Stromal cell of bone marrow (primary cell): ENCODE measurements at regions not wholly inside any gene's neighbourhood (a gene's known extent, or its start where the extent isn't known, plus 50 kb on each side); places are given as distances from the start of the nearest gene placed in this dataset.
"Not testable (repeated sequence)": the region's sequence is repeated elsewhere in the genome, so short reads cannot be mapped to it uniquely, and the experiment has no call there.

Source experiments
- DNase-seq: peaks from one replicate; pipeline ENCODE4 v3.0.0-alpha.2; 2012; ENCODE audit warnings: low read depth

DNA sequence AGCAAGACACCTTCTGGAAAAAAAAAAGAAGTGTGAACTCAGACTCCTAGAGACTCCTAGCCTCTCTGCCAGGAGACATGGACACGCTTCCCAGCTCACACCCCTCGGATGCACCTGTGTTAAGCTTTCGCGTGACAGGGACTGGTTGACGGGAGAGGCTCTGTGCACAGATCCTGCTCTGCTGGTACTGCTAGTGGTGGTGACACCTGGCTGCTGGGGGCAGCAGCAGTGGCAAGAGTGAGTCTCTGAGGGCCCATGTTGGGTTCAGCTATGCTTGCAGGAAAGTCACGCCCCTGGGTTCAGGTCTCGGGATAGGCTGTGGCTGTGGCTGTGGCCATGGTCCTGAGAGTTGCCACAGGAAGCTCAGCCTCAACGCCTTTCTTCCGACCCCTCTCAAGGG is 81.1 kb downstream of the XRCC2 start:
- no peak for DNase-seq

DNA sequence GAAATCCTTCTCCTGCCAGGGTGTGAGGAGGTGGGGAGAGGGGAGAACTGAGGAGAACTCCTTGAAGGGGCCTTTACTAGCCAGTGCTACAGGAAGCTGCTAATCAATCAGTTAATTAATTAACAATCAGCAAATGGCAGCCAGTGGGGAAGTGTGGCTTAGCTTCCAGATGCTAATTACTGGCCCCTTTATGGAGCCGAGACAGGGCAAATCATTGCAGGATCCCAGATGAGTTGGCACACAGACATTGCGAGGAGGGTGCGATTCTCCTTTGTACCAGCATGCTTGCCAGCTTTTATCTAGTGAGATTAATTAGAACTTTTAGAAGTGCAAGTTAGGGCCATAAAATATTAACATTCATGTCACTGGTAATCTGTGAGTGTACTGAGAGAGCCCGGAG is 84.0 kb downstream of the XRCC2 start:
- no peak for DNase-seq

GRCh38 chr7:152590481-152590880 is 85.5 kb downstream of the XRCC2 start:
- no peak for DNase-seq

DNA sequence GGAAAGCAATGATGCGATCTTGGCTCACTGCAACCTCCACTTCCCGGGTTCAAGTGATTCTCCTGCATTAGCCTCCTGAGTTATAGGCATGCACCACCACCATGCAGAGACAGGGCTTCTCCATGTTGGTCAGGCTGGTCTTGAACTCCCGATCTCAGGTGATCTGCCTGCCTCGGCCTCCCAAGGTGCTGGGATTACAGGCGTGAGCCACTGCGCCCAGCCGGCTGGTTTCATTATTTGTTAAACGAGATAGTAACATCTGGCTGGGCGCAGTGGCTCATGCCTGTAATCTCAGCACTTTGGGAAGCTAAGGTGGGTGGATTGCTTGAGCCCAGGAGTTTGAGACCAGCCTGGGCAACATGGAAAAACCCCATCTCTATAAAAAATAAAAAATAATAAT is 86.1 kb downstream of the XRCC2 start:
- not testable (repeated sequence) for DNase-seq

DNA sequence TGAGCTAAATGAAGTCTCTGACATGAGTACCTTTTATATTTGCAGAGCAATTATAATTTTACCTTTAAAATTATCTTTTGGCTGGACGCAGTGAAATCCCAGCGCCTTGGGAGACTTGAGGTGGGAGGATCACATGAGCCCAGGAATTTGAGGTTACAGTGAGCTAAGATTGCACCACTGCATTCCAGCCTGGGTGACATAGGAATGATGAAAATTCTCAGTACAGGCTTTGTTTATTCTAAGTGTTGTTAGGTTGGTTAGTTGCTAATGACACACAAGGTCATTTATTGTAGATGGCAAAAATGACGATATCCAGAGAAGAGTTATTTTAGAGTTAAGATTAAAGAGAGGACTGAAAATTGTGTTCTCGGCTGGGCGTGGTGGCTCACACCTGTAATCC is 87.6 kb downstream of the XRCC2 start:
- DNase-seq, result peak; percentile 7

GRCh38 chr7:152587366-152587765 is 88.6 kb downstream of the XRCC2 start:
- no peak for DNase-seq

GRCh38 chr7:152583006-152583405 is 92.9 kb downstream of the XRCC2 start:
- DNase-seq, result no peak

DNA sequence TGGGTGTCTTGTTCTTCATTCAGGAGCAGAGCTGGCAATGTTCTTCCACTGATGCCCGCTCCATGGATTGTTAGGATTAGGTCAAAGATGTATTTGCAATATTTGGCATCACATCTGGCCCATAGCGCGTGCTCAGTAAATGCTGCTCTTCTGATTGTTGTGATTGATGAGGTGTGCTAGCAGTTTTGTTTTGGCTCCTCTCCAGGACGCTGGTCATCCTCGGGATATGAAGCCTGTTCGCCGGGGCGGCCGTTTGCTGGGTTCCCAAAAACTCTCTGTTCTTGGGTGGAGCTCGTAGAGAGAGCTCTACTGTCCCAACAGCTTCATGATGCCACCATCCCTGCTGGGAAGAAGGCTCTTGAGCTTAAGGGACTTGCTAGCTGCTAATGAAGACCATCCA is 96.9 kb downstream of the XRCC2 start:
- no peak for DNase-seq

GRCh38 chr7:152577339-152577738 is 98.6 kb downstream of the XRCC2 start:
- DNase-seq, result no peak

GRCh38 chr7:152574892-152575548 is 100.9 kb downstream of the XRCC2 start:
- no peak for DNase-seq

DNA sequence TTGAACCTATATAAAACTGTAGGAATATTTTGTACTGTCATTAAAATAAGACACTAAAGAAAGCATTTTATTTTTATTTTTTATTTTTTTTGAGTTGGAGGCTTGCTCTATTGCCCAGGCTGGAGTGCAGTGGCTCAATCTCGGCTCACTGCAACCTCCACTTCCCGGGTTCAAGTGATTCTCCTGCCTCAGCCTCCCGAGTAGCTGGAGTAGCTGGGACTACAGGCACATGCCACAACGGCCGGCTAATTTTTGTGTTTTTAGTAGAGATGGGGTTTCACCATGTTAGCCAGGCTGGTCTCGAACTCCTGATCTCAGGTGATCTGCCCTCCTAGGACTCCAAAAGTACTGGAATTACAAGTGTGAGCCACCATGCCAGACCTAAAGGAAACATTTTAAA is 102.8 kb downstream of the XRCC2 start:
- not testable (repeated sequence) for DNase-seq

- DNase-seq, result no peak
Observed at GRCh38 chr7:152572101-152572500, 103.8 kb downstream of the XRCC2 start.

DNA sequence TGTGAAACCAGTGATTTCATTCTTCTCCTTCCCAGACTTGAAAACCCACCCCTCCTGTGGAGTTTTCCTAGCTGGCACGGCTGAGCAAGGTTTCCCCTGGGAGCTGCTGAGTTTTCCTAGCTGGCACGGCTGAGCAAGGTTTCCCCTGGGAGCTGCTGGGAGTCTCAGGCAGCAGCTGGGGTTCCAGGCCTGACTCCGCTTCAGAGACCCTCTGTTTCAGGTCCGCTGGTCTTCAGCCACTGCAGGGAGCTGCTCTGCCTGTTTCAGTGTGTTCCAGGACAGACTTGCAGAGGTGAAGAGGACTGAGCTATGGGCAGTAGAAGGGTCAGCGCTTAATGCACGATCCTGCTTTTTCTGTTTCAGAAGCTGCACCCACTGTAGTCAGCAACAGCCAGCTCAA is 104.9 kb downstream of the XRCC2 start:
- DNase-seq, result no peak

- no peak for DNase-seq
Observed at GRCh38 chr7:152568972-152569371, 107.0 kb downstream of the XRCC2 start.

DNA sequence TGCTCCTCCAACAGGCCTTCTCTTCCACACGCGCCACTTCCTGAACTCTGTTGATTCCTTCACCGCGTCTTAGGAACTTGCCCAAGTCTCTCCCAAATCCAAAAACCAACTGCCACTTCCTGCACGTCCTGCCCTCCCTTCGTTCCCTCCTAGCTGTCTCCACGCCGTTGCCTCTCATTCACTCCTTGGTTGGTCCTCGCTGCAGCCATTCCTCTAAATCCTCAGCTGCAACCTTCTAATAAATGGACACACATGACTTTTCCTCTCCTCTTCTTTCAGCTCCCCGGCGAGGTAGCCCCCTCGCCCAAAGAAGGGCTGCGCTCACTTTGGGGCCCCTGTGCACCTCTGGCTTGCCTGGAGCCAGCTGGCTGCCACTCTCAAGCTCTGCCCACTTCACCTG is 110.2 kb downstream of the XRCC2 start:
- no peak for DNase-seq

DNA sequence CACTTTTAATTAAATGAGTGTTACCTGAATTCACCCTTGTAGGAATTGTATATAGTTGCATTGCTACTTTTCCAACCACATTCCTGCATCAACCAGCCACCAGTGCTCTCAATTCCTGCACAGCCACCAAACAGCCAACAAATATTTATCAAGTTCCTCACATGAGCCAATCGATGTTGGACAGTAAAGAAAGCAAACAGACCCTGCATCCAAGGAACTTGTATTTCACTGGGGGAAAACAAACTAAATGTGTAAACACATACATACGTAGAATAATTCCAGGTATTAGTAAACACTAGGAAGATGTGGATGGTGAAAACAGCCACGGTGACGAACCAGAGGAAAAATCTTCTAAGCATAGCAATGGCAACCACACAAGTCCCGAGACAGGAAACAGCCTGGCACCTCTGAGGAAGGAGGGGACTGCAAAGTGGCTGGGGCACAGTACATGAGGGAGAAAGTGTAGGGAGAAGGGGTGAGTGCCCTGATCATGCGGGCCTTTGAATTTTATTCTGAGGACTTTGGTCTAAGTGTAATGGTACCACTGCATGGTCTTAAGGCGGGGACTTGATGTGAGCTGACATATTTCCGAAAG is 111.2 kb downstream of the XRCC2 start:
- DNase-seq, result no peak

DNA sequence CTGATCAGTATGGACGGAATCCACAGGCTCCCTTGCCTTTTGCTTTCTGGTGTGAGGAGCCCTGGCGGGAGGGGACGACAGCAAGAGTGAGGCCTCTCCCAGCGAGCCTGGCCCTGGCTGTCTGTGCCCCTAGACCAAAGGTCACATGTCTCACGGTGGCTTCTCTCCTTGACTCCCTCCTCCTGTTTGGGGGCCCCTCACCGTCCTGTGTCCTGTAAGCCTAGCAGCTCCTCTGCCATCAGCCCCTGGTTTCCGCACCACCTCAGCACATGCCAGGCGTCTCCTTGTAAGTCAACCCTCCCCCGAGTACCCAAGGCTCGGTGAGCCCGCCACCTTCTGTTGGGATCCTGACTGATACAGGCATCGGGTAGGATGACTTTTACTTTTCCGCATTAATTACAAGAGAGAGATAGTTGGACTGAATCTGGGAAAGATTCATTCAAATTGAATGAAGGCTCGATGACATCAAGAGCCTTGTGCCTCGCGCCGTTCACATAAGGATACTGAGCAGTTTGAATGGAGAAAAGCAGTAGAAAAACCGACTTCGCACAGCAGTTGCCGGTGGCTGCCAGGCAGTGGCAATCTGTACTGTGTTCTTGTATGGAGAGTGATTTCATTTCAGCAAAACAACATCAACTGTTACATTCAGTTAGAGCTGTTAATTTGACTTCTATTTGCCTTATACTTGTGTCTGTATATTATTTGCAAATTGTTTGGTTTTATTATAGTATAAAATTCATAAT is 119.8 kb downstream of the XRCC2 start:
- no peak for DNase-seq

DNA sequence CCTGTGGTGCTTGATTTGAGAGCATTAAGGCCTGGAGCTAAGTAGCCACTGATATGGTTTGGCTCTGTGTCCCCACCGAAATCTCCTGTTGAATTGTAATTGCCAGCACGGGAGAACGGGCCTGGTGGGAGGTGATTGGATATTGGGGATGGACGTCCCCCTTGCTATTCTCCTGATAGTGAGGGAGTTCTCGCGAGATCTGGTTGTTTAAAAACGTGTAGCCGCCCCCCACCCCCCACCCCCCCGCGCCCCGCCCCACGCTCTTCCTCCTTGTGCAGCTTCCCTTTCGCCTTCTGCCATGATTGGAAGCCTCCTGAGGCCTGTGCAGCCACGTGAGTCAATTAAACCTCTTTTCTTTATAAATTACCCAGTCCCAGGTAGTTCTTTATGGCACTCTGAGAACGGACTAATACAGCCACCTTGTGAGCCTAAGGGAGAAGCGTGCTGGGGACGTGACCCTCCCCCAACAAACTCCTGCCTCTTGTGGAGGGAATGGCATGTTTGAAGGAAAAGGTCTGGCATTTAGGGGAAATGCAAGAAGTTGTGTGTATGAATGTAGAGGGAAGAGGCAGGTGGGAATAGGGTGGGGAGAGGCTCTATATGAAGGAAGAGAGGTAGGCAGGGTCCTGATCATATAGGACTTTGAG is 118.0 kb upstream of the KMT2C start:
- no peak for DNase-seq

GRCh38 chr7:152551304-152552036 is 115.7 kb upstream of the KMT2C start:
- no peak for DNase-seq

GRCh38 chr7:152544971-152545619 is 109.3 kb upstream of the KMT2C start:
- DNase-seq, result no peak

DNA sequence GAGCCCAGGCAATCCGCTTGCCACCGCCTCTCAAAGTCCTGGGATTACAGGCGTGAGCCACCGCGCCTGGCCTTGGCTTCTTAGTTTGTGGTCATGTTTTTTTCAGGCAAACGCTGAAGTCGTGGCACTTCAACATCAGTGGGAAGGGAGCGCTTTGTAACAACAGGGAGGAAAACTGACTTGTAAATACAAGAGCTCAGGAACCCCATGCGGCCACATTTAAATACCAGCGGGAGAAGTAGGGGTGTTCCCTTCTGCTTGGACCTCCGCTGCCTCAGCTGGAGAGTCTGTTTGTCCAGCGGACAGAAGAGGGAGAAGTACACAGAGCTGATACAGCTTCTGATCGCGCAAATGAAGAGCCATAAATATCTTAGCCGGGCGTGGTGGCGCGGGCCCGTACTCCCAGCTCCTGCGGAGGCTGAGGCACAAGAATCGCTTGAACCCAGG is 108.7 kb upstream of the KMT2C start:
- DNase-seq, result no peak

DNA sequence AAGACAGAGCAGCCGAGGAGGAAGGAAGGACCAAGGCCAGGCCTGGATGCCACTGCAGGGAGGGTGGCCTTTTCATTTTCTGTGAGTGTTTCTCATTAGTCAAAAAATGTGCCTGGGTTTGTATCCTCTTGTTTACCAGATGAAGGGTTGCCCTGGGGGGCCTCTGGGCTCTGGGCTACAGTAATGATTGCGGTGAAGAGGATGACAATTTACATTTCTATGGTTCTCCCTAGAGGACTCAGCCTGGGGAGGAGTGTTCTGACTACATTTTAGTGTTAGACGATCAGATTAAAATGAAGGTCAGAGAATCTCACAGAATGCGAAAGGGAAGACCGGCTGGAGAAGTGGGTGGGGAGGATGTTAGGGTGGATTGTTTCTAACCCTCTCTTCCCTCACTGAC is 108.0 kb upstream of the KMT2C start:
- no peak for DNase-seq
